IMR-90 (cell line): ENCODE measurements at regions not wholly inside any gene's neighbourhood (a gene's known extent, or its start where the extent isn't known, plus 50 kb on each side); places are given as distances from the start of the nearest gene placed in this dataset.
"Not testable (repeated sequence)": the region's sequence is repeated elsewhere in the genome, so short reads cannot be mapped to it uniquely, and the experiment has no call there.

ENCODE experiments used
- ATAC-seq: fragments of 200-7000 bp; cut with Tn5 transposase; 2 replicates; pipeline ENCODE4 v1.9.1; 2020; ENCODE audit warnings: low read depth, mild to moderate bottlenecking, moderate library complexity
- BruUV-seq: library from RNA; stranded (reverse); fragments of 400-500 nt; replicated peaks from 2 replicates; lab custom pipeline; 2021; lab: Mats Ljungman, UMichigan
- CTCF ChIA-PET: fragments of 300-600 bp; formaldehyde crosslinking; extraction: SDS; loops from one replicate; lab custom pipeline; 2021; ENCODE audit warnings: antibody characterized with exemption; lab: Yijun Ruan, JAX
- POLR2A ChIA-PET: fragments of 300-600 bp; sonication (Branson Sonifier 250); formaldehyde crosslinking; loops from one replicate; lab custom pipeline; 2022; ENCODE audit warnings: antibody characterized with exemption; ENCODE audit not compliant: unreplicated experiment; lab: Charles Lee
- DNase-seq: peaks from one replicate; pipeline ENCODE4 v3.0.0; 2013
- H2AFZ ChIP-seq: replicated peaks from 2 replicates; pipeline ENCODE3; 2013; ENCODE audit warnings: low read length, mild to moderate bottlenecking; ENCODE audit not compliant: poor library complexity
- H2AK5ac ChIP-seq: 2 replicates; pipeline ENCODE4 v1.6.1; 2013; ENCODE audit warnings: low read depth, low read length, inconsistent platforms
- H2AK9ac ChIP-seq: replicated peaks from 2 replicates; pipeline ENCODE3; 2013; ENCODE audit warnings: mild to moderate bottlenecking, low read depth, low read length, moderate library complexity; ENCODE audit not compliant: poor library complexity
- H2BK120ac ChIP-seq: 2 replicates; pipeline ENCODE4 v1.6.1; 2013; ENCODE audit warnings: low read depth, low read length, inconsistent platforms
- H2BK15ac ChIP-seq: 3 replicates; pipeline ENCODE4 v1.6.1; 2013; ENCODE audit warnings: low read depth, low read length, inconsistent platforms
- H2BK20ac ChIP-seq: 2 replicates; pipeline ENCODE4 v1.6.1; 2013; ENCODE audit warnings: low read depth, mild to moderate bottlenecking, inconsistent platforms, low read length, moderate library complexity
- H2BK5ac ChIP-seq: 2 replicates; pipeline ENCODE4 v1.6.1; 2013; ENCODE audit warnings: mild to moderate bottlenecking, low read depth, low read length, inconsistent platforms; ENCODE audit not compliant: poor library complexity, severe bottlenecking
- H3K14ac ChIP-seq: replicated peaks from 2 replicates; pipeline ENCODE4 v1.6.1; 2013; ENCODE audit warnings: low read depth, low read length, inconsistent platforms
- H3K18ac ChIP-seq: 2 replicates; pipeline ENCODE4 v1.6.1; 2013; ENCODE audit warnings: low read depth, low read length, control low read depth
- H3K23ac ChIP-seq: 2 replicates; pipeline ENCODE4 v1.6.1; 2013; ENCODE audit warnings: low read depth, low read length, inconsistent platforms
- H3K27ac ChIP-seq: 2 replicates; pipeline ENCODE4 v1.5.1; 2013; ENCODE audit warnings: mild to moderate bottlenecking, control low read depth, low read length; ENCODE audit not compliant: insufficient read depth
- H3K27me3 ChIP-seq: 2 replicates; pipeline ENCODE4 v1.6.1; 2013; ENCODE audit warnings: low read length; ENCODE audit not compliant: control insufficient read depth, insufficient read depth
- H3K36me3 ChIP-seq: 2 replicates; pipeline ENCODE4 v1.6.1; 2013; ENCODE audit warnings: low read length, mixed read lengths; ENCODE audit not compliant: control insufficient read depth, insufficient read depth
- H3K4ac ChIP-seq: 2 replicates; pipeline ENCODE4 v1.6.1; 2013; ENCODE audit warnings: low read depth, low read length, inconsistent platforms
- H3K4me1 ChIP-seq: 2 replicates; pipeline ENCODE4 v1.6.1; 2013; ENCODE audit warnings: low read length, mixed read lengths; ENCODE audit not compliant: control insufficient read depth, insufficient read depth
- H3K4me2 ChIP-seq: 2 replicates; pipeline ENCODE4 v1.6.1; 2013; ENCODE audit warnings: low read depth, mild to moderate bottlenecking, control low read depth, low read length, moderate library complexity
- H3K4me3 ChIP-seq: 2 replicates; pipeline ENCODE4 v1.5.1; 2013; ENCODE audit warnings: low read depth, mild to moderate bottlenecking, control low read depth, low read length, moderate library complexity; ENCODE audit not compliant: insufficient read depth
- H3K56ac ChIP-seq: 2 replicates; pipeline ENCODE4 v1.6.1; 2013; ENCODE audit warnings: low read length, inconsistent platforms; ENCODE audit not compliant: insufficient read depth; ENCODE audit errors: extremely low read depth
- H3K79me1 ChIP-seq, 2 experiments: 2 replicates each; pipeline ENCODE4 v1.6.1; 2013; ENCODE audit warnings: low read length in 2 of 2, inconsistent platforms in 1 of 2, low read depth in 1 of 2
- H3K9ac ChIP-seq: 2 replicates; pipeline ENCODE4 v1.6.1; 2013; ENCODE audit warnings: low read depth, low read length, control low read depth
- H3K9me1 ChIP-seq: 2 replicates; pipeline ENCODE4 v1.6.1; 2013; ENCODE audit warnings: low read length, inconsistent platforms; ENCODE audit not compliant: insufficient read depth
- H3K9me3 ChIP-seq: 2 replicates; pipeline ENCODE4 v1.6.1; 2013; ENCODE audit warnings: low read length; ENCODE audit not compliant: control insufficient read depth, insufficient read depth
- H4K20me1 ChIP-seq: 2 replicates; pipeline ENCODE4 v1.6.1; 2013; ENCODE audit warnings: low read length, inconsistent platforms; ENCODE audit not compliant: insufficient read depth
- H4K5ac ChIP-seq: 2 replicates; pipeline ENCODE4 v1.6.1; 2013; ENCODE audit warnings: mild to moderate bottlenecking, low read depth, low read length, control low read depth
- H4K8ac ChIP-seq, 2 experiments: 2 replicates each; pipeline ENCODE4 v1.6.1; 2013; ENCODE audit warnings: low read depth in 2 of 2, low read length in 2 of 2, control low read depth in 1 of 2, inconsistent platforms in 1 of 2
- H4K91ac ChIP-seq: 2 replicates; pipeline ENCODE4 v1.6.1; 2013; ENCODE audit warnings: low read depth, low read length, inconsistent platforms; ENCODE audit not compliant: insufficient read depth
- WGBS, 2 experiments: methylation state at CpG; one replicate each; pipeline versions ENCODE4 v1.1.5 to v1.1.7; 2013; ENCODE audit warnings: missing lambda C conversion rate in 2 of 2; ENCODE audit not compliant: insufficient read length in 1 of 2; ENCODE audit errors: extremely low coverage in 2 of 2; 5-methylcytosine and 5-hydroxymethylcytosine counted together
- dilution Hi-C: fragments of 300-500 bp; cut with HindIII; formaldehyde crosslinking; loops from one replicate; pipeline ENCODE4 v1.14.3; 2018; ENCODE audit warnings: low sequenced_read_pairs; ENCODE audit not compliant: unreplicated experiment
- in situ Hi-C: fragments of 300-500 bp; cut with MboI; formaldehyde crosslinking; loops from 3 replicates; pipeline ENCODE4 v1.14.3; 2019; ENCODE audit warnings: low sequenced_read_pairs, inconsistent platforms, mixed read lengths
- intact Hi-C: fragments of 100-400 bp; cut with micrococcal nuclease; formaldehyde crosslinking; loops from 2 replicates; pipeline ENCODE4 v1.10.0; 2022

- H4K91ac ChIP-seq, dilution Hi-C loops, H3K23ac ChIP-seq, H3K9ac ChIP-seq, in situ Hi-C loops, H2AK9ac ChIP-seq, H3K36me3 ChIP-seq, H2AFZ ChIP-seq, DNase-seq, H2AK5ac ChIP-seq, H3K4me2 ChIP-seq, H3K4ac ChIP-seq, H2BK120ac ChIP-seq, H3K9me1 ChIP-seq, POLR2A ChIA-PET, H4K20me1 ChIP-seq, H3K27me3 ChIP-seq, H4K8ac ChIP-seq, H3K56ac ChIP-seq, H2BK20ac ChIP-seq, CTCF ChIA-PET, intact Hi-C loops, H3K4me3 ChIP-seq, H2BK5ac ChIP-seq, H3K79me1 ChIP-seq, H3K9me3 ChIP-seq, H4K5ac ChIP-seq, H3K14ac ChIP-seq, H3K4me1 ChIP-seq, H3K18ac ChIP-seq, BruUV-seq, H3K27ac ChIP-seq, ATAC-seq, H2BK15ac ChIP-seq: not testable (repeated sequence)
- no CpG with 5 or more reads among the region's 11 CpGs for WGBS, 2 experiments
Observed at GRCh38 chr14:106537597-106537996, 1011.2 kb downstream of the TMEM121 start.
